Suprapubic skin (tissue), 4 donors: ENCODE measurements at regions not wholly inside any gene's neighbourhood (a gene's known extent, or its start where the extent isn't known, plus 50 kb on each side); places are given as distances from the start of the nearest gene placed in this dataset.

ENCODE experiments used
- POLR2A ChIP-seq, 2 donors: fragments of 450-650 bp; IDR thresholded peaks; one replicate each; pipeline ENCODE4 v1.6.1; 2017; ENCODE audit warnings: antibody characterized with exemption in 2 of 2, mild to moderate bottlenecking in 2 of 2, moderate library complexity in 2 of 2
- POLR2AphosphoS5 ChIP-seq, 3 donors: sonication (generic); formaldehyde crosslinking; IDR thresholded peaks; one replicate each; pipeline ENCODE4 v1.6.1; 2017; ENCODE audit warnings: antibody characterized with exemption in 3 of 3
- TF ChIP-seq, protein P1 (sequence below), 2 donors: fragments of 200-600 bp in 1 of 2; fragments of 450-650 bp in 1 of 2; sonication (generic) in 1 of 2; IDR thresholded peaks; one replicate each; pipeline ENCODE4 v1.5.1; 2016 to 2019; ENCODE audit warnings: antibody characterized with exemption in 2 of 2, mild to moderate bottlenecking in 1 of 2, moderate library complexity in 1 of 2

DNA sequence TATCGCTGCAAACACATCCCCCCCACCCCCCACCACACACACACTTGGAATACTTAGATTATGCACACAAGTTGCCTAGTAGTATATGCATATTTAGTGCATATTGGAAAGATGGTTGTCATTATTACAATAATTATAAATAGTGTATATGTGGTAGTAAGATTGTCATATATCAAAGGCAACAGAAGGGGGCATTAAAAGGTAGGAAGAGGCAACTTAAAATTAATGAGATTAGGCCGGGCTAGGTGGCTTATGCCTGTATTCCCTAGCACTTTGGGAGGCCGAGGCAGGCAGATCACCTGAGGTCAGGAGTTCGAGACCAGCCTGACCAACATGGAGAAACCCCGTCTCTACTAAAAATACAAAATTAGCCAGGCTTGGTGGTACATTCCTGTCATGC is 52.1 kb downstream of the GSC start:
- TF ChIP-seq, protein P1, sequence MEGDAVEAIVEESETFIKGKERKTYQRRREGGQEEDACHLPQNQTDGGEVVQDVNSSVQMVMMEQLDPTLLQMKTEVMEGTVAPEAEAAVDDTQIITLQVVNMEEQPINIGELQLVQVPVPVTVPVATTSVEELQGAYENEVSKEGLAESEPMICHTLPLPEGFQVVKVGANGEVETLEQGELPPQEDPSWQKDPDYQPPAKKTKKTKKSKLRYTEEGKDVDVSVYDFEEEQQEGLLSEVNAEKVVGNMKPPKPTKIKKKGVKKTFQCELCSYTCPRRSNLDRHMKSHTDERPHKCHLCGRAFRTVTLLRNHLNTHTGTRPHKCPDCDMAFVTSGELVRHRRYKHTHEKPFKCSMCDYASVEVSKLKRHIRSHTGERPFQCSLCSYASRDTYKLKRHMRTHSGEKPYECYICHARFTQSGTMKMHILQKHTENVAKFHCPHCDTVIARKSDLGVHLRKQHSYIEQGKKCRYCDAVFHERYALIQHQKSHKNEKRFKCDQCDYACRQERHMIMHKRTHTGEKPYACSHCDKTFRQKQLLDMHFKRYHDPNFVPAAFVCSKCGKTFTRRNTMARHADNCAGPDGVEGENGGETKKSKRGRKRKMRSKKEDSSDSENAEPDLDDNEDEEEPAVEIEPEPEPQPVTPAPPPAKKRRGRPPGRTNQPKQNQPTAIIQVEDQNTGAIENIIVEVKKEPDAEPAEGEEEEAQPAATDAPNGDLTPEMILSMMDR (IDR thresholded peaks at IDR 0.05), result no peak
- TF ChIP-seq POLR2AphosphoS5 (IDR thresholded peaks at IDR 0.05), result no peak
- no peak for TF ChIP-seq POLR2A (IDR thresholded peaks at IDR 0.05)
